GM12873 (cell line): ENCODE measurements at regions not wholly inside any gene's neighbourhood (a gene's known extent, or its start where the extent isn't known, plus 50 kb on each side); places are given as distances from the start of the nearest gene placed in this dataset.

Experiments
- CTCF ChIP-seq: IDR thresholded peaks from 2 replicates; pipeline ENCODE4 v1.5.1; 2012; ENCODE audit warnings: low read depth, mild to moderate bottlenecking, moderate library complexity, low read length, control low read depth; ENCODE audit not compliant: insufficient read depth; ENCODE audit errors: missing control alignments

DNA sequence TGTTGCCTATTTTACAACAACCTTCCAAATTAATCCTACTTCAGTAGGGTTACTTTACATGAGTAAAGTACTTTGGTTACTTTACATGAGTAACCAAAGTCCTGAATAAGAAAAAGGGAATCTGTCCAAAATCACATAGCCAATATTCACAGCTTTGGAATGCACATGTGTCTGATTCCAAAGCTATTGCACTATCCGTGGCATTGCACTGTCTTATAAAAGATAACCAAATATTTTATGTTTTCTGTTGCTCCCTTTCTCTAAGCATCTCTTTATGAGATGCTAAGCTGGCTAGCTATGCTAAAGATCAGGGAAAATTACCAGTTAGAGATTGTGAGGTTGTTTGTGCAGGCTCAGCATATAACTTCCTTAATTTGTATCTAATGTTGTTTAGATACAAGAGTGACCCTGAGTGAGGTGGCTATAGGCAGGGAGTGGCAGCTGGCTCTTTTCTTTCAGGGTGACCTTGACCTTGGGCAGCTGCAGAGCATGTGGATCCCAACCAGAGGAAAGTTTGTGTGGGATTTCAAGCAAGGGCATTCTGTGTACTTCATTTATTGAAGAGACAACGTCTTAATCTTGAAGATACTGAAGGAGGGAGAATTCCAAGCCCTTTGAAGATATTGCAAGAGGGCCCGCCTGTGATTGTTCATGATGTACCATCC lies 366.1 kb upstream of the ANKRD30A start:
- TF ChIP-seq CTCF = no peak

DNA sequence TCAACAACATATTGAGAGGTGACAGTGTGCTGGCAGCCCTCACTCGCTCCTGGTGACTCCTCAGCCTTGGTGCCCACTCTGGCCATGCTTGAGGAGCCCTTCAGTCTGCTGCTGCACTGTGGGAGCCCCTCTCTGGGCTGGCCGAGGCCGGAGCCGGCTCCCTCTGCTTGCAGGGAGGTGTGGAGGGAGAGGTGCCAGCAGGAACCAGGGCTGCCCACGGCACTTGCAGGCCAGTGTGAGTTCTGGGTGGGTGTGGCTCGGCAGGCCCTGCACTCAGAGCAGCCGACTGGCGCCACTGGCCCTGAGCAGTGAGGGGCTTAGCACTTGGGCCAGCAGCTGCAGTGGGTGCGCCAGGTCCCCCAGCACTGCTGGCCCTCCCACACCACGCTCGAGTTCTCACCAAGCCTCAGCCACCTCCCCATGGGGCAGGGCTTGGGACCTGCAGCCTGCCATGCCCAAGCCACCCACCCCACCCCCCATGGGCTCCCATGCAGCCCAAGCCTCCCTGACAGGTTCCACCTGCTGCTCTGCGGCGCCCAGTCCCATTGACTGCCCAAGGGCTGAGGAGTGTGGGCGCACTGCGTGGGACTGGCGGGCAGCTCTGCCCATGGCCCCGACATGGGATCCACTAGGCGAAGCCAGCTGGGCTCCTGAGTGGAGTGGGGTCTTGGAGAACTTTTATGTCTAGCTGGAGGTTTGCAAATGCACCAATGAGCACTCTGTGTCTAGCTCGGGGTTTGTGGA lies 377.1 kb upstream of the ANKRD30A start:
- TF ChIP-seq CTCF = no peak

- TF ChIP-seq CTCF = no peak
Observed at GRCh38 chr10:36739884-36740445, 385.4 kb upstream of the ANKRD30A start.

DNA sequence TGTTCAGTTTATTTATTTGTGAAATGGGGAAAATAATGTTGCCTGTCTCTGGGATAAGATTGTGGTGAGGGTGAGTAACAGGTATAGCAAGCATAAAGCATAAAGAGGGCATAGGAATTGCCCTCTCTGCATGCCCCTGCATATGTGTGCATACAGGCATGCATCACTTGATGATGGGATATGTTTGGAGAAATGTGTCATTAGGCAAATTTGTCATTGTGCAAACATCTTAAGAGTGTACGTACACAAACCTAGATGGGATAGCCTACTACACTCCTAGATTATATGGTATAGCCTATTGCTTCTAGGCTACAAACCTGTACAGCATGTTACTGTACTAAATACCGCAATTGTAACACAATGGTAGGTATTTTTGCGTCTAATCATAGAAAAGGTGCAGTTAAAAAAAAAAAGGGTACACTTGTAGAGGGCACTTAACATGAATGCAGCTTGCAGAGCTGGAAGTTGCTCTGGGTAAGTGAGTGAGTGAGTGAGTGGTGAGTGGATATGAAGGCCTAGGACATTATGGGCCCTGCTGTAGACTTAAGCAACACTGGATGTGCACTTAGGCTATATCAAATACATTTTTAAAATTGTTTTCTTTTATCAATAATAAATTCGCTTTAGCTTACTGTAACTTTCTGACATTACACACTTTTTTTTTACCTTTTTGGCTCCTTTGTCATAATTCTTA lies 386.5 kb upstream of the ANKRD30A start:
- TF ChIP-seq CTCF = no peak

GRCh38 chr10:36736311-36736710 lies 389.1 kb upstream of the ANKRD30A start:
- no peak for TF ChIP-seq CTCF

DNA sequence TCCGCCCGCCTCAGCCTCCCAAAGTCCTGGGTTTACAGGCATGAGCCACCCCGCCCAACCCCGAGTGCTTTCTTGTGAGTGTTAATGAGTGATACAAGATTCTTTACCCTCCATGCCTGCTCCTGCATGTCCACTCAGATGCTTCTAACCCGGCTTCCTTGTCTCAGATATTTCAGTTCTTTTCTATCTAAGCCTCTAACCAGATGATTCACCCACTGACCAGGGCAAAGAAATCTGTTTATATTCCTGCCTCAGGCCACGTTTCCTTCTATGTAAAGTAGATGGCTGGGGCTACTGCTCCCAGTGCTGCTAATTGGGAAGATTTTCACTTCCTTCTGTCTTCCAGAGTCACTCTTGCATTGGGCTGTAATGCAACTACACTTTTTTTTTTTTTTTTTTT lies 395.1 kb upstream of the ANKRD30A start:
- no peak for TF ChIP-seq CTCF

DNA sequence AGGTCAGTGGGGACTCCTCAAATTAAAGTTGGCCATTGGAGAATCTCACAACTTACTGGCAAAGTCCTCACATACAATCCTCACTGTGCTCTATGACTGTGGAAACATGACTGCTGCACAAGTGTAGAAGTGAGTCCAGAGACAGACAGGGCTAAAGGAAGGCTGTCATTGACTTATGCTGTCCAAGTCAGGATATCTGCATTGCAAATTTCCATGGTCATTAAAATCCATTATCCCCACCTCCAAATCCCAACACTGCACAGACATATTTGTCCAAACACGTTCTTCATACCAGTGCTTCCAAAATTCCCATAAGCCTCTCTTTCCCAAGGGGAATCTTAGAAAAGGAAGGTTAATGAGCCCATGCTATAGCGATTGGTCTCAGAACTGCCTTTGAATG lies 396.8 kb upstream of the ANKRD30A start:
- TF ChIP-seq CTCF = no peak
